ENCODE measurements at regions not wholly inside any gene's neighbourhood (a gene's known extent, or its start where the extent isn't known, plus 50 kb on each side); places are given as distances from the start of the nearest gene placed in this dataset.
"Not testable (repeated sequence)": the region's sequence is repeated elsewhere in the genome, so short reads cannot be mapped to it uniquely, and the experiment has no call there.

DNA sequence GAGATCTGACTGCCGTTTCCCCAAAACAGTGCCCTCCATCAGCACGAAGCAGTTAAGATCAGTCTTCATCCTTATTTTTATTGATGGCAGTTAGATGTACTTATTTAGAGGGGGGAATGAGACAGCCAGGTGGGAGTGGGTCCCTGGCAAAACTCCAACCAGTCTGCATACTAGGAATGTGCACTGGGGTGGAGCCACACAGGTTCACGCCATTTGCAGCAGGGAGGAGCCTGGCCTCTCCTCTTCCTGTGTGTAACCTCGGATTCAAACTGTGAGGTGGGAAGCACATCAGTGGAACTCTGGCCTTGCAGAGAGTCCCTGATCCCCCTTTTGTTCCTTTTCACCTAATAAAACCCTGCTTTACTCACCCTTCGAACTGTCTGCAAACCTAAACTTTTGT, 987.7 kb upstream of the GRIA3 start:
- no peak for DNase-seq (ENCODE audit: low read depth)

DNA sequence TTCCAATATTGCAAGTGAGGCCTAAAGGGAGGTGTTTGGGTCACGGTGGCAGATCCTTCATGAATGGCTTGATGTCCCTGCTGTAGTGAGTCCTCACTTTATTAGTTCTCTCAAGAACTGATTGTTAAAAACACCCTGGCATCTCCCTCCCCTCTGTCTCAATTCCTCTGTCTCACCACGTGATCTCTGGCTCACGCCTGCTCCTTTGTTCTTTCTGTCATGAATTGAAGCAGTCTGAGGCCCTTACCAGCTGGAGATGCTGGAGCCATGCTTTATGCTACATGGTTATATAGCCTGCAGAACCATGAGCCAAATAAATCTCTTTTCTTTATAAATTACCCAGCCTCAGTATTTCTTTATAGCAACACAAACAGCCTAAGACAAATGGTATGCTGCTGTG, 980.7 kb upstream of the GRIA3 start:
- DNase-seq (ENCODE audit: low read depth), result no peak

DNA sequence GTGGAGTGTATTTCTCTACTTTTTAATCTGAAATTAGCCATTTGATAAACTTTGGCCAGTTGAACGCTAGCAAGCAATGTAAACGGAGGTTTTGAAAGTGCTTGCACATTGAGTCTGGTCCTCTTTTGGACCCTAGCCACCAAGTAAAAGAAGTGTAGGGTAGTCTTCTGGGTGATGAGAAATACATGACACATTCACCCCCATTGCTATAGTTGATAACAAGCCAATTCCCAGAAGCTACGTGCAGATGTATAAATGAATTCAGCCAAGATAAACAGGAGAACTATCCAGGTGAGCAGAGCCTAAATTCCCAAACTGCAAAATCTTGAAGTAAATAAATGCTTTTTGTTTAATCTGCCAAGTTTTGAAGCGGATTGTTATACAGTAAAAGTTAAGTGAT, 965.4 kb upstream of the GRIA3 start:
- no peak for DNase-seq (ENCODE audit: low read depth)

- no peak for DNase-seq (ENCODE audit: low read depth)
Observed at GRCh38 chrX:122219226-122219625, 964.9 kb upstream of the GRIA3 start.

DNA sequence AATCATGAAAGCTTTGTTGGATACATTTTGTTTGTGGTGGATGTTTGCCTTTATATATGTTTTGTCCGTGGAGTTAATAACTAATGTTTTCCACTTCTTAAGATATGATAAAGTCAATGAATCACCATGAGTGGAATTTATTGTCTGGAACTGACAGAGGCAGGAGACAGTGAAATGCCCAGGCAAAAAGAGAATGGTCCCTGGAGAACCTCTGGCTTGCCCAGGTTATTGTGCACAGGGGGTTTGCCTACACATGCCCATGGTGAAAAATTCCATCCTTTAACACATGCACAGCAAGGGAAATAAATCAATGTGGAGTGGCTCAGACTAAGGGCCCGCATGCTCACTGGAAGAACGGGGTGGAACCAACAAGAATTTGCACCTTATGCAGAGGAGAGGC, 964.3 kb upstream of the GRIA3 start:
- no peak for DNase-seq (ENCODE audit: low read depth)

DNA sequence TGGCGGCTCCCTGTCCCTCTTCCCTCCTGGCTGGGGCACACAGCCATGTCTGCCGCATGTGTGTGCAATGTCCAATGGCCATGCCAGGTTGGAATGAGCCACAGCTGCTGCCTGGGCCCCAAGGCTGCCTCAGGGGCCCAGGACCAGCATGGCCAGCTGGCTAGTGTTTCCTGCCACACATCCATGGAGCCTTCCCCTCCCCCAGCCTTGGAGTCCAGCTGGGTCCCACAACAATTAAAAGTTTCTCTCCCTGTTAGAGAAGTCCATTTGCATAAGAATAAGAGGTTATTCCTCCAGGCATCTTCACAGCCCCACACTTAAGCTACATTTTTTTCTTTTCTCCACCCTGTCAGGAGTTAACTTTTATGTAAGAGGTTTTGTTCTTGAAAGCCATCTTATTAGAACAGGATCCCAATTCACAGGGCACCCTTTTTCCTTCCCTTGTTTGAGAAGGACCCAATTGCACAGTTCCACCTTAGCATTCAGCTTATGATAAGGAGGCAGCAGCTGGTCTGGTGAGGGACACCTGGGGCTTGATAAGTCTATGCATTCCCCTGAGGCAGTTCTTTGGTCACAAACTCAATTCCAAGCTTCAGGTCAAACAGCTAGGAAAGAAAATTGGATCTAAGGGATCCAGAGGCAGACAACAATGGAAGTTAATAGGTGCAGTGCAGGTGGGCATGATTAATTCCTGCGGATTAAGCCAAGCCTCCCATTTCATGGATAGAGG, 963.3 kb upstream of the GRIA3 start:
- no peak for DNase-seq (ENCODE audit: low read depth)

DNA sequence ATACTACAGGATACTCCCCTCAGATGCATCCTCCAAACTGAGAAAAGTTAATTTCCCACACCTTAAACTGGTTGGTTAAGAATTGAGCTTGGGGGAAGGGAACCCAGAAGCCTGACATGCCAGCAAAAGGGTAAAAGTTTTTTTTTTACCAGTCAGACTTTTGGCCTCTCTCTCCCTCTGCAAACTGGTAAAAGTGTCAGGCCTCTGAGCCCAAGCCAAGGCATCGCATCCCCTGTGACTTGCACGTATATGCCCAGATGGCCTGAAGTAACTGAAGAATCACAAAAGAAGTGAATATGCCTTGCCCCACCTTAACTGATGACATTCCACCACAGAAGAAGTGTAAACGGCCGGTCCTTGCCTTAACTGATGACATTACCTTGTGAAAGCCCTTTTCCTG, 962.3 kb upstream of the GRIA3 start:
- not testable (repeated sequence) for DNase-seq (ENCODE audit: low read depth)

GRCh38 chrX:122224137-122224536, 959.9 kb upstream of the GRIA3 start:
- not testable (repeated sequence) for DNase-seq (ENCODE audit: low read depth)

DNA sequence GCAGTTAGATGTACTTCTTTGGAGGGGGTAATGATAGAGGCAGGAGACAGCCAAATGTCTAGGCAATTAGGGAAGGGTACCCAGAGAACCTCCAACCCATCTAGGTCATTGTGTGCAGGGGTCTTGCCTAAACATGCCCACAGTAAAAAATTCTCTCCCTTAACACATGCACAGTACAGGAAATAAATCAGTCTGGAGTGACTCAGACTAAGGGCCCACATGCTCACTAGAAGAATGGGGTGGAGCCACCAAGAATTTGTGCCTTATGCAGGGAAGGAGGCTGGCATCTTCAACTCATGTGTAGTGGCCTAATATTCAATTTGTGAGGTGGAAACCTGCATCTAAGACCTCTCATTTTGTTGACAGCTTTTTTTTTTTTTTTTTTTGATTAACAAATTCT, 945.3 kb upstream of the GRIA3 start:
- no peak for DNase-seq (ENCODE audit: low read depth)

DNA sequence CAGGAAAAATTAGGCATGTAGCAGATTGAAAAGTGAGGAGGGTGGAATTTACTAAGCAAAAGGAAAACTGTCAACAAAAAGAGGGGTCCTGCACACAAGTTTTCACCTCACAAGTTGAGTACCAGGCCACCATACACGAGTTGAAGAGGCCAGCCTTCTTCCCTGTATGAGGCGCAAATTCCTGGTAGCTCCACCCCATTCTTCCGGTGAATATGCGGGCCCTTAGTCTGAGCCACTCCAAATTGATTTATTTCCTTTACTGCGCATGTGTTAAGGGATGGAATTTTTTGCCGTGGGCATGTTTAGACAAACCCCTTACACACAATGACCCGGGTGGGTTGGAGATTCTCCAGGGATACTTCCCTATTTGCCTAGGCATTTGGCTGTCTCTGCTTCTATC, 942.1 kb upstream of the GRIA3 start:
- no peak for DNase-seq (ENCODE audit: low read depth)

DNA sequence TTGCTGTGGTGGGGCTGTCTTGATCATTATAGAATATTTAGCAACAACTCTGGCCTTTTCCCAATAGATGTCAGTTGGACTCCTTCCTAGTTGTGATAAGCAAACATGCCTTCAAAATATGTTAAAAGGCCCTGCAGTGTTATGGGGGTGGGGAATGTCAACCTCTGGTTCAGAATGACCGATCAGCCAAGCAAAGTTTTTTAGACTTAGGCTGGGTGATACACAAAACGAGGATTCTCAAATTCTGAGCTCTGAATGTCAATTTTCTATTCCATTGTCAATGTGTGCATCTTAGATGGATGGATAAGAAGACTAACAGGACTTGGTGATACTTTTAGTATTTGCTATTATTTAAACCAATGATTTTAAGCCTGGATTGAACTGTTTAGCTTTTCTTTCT, 940.0 kb upstream of the GRIA3 start:
- DNase-seq (ENCODE audit: low read depth), result no peak

- no peak for DNase-seq (ENCODE audit: low read depth)
Observed at GRCh38 chrX:122245175-122245574, 938.9 kb upstream of the GRIA3 start.

GRCh38 chrX:122245943-122246342, 938.1 kb upstream of the GRIA3 start:
- no peak for DNase-seq (ENCODE audit: low read depth)

DNA sequence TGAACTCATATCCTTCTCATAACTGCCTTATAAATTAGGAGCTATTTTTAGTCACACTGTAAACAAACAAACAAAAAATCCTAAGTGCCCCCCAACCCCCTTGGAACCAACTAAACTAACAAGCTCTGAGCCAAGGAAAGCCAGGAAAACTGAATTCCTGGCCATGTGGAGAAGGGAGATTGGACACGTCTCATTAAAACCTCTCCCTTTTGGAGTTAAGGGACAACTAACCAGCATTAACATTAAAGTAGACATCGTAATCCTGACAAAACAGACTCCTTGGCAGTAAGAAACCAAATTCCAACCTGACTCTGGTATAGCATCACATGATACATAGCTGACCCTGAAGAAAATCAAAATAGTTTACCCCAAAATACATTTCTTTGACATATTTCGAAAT, 937.1 kb upstream of the GRIA3 start:
- DNase-seq (ENCODE audit: low read depth), result no peak

GRCh38 chrX:122248681-122249080, 935.4 kb upstream of the GRIA3 start:
- no peak for DNase-seq (ENCODE audit: low read depth)

GRCh38 chrX:122252454-122252853, 931.6 kb upstream of the GRIA3 start:
- no peak for DNase-seq (ENCODE audit: low read depth)

GRCh38 chrX:122268353-122268752, 915.7 kb upstream of the GRIA3 start:
- DNase-seq (ENCODE audit: low read depth), result no peak

GRCh38 chrX:122269243-122269781, 914.8 kb upstream of the GRIA3 start:
- DNase-seq (ENCODE audit: low read depth), result peak; percentile 19

- DNase-seq (ENCODE audit: low read depth), result no peak
Observed at GRCh38 chrX:122270809-122271494, 913.1 kb upstream of the GRIA3 start.

DNA sequence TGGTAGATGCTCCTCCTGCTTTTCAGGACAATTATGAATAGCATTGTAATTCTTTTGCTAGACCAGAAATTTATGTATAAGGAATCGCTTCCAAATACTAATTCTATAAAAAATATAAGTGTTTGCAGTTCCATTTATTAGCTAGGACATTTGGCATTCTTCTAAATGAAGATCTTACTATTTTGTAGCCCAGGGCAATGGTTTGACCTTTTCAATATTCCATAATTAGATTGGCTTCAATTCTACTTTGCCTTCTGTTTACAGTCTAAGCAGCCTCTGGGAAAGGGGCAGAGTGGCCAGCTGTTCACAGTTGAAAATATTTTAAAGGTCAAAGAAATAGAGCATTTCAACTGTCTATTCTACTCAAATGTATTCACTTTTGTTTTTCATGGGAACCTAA, 912.1 kb upstream of the GRIA3 start:
- no peak for DNase-seq (ENCODE audit: low read depth)

DNA sequence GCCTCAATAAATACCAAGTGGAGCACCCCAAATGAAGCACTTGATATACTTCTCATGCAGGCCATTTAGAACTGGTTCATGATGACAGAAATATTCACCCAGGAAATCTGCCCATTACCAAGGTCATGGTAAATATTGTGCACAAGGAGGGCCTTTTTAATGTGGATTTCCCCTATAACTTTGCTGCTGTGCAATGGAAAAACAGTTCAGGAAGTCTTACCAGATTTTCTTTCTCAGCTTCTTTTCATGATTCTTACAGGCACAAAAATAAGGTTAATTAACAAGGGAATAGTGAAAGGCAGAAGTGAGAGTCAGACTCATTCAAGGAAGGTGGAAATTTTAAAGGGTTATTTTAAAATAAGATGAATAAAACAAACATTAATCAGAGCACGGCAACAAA, 904.3 kb upstream of the GRIA3 start:
- no peak for DNase-seq (ENCODE audit: low read depth)

DNA sequence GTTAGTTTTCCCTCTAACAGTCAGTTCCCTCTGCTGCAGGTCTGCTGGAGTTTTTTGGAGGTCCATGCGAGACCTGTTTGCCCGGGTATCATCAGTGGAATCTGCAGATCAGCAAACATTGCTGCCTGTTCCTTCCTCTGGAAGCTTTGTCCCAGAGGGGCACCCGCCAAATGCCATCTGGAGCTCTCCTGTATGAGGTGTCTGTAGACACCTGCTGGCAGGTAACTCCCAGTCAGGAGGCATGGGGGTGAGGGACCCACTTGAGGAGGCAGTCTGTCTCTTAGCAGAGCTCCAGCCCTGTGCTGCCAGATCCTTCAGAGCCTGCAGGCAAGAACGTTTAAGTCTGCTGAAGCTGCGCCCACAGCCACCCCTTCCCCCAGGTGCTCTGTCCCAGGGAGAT, 884.3 kb upstream of the GRIA3 start:
- not testable (repeated sequence) for DNase-seq (ENCODE audit: low read depth)

GRCh38 chrX:122301491-122301890, 882.6 kb upstream of the GRIA3 start:
- DNase-seq (ENCODE audit: low read depth), result no peak

DNA sequence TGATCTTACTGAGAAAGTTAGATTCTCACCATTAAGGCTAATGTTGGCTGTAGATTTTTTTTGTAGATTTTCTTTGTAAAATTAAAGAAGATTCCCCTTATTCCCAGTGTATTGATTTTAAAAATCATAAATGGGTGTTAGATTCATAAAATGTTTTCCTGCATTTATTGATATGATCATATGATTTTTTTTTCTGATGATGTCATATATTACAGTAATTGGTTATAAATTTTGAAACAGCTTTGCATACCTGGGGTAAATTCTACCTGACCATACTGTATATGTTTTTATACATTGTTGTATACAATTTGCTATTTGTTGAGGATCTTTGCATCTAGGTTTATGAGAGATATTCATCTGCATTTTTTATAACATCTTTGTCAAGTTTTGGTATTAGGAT, 880.3 kb upstream of the GRIA3 start:
- no peak for DNase-seq (ENCODE audit: low read depth)
